ENCODE measurements at regions not wholly inside any gene's neighbourhood (a gene's known extent, or its start where the extent isn't known, plus 50 kb on each side); places are given as distances from the start of the nearest gene placed in this dataset.

DNA sequence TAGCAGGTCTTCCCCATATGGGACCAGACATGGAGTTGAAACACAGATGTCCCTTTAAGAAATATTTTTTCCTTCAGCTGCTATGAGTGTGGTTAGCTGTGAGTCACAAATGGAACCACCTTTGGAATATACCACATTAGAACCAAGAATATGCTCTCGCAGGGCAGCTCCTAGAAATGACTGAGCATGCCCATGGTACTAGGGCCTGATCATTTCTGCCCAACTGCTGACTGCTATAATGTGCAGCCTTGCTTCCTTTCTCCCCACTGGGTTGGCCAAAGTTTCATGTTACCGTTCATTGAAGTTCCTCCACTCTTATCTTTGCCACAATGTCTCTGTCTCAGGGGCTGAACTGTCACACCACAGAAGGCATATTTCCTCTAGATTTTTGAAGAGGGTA is 1074.6 kb downstream of the FLRT2 start:
- TF ChIP-seq, protein P1, sequence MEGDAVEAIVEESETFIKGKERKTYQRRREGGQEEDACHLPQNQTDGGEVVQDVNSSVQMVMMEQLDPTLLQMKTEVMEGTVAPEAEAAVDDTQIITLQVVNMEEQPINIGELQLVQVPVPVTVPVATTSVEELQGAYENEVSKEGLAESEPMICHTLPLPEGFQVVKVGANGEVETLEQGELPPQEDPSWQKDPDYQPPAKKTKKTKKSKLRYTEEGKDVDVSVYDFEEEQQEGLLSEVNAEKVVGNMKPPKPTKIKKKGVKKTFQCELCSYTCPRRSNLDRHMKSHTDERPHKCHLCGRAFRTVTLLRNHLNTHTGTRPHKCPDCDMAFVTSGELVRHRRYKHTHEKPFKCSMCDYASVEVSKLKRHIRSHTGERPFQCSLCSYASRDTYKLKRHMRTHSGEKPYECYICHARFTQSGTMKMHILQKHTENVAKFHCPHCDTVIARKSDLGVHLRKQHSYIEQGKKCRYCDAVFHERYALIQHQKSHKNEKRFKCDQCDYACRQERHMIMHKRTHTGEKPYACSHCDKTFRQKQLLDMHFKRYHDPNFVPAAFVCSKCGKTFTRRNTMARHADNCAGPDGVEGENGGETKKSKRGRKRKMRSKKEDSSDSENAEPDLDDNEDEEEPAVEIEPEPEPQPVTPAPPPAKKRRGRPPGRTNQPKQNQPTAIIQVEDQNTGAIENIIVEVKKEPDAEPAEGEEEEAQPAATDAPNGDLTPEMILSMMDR (IDR thresholded peaks at IDR 0.05; ENCODE audit: extremely low read depth in 1 of 2, insufficient read depth in 1 of 2, low read depth in 1 of 2, low read length in 2 of 2), result no peak
- no peak for TF ChIP-seq POLR2A (IDR thresholded peaks at IDR 0.05; ENCODE audit: low read depth, low read length)
